ENCODE measurements at regions not wholly inside any gene's neighbourhood (a gene's known extent, or its start where the extent isn't known, plus 50 kb on each side); places are given as distances from the start of the nearest gene placed in this dataset.
A peak's percentile ranks its signal among the peaks of the same experiment; 100 is the strongest.

DNA sequence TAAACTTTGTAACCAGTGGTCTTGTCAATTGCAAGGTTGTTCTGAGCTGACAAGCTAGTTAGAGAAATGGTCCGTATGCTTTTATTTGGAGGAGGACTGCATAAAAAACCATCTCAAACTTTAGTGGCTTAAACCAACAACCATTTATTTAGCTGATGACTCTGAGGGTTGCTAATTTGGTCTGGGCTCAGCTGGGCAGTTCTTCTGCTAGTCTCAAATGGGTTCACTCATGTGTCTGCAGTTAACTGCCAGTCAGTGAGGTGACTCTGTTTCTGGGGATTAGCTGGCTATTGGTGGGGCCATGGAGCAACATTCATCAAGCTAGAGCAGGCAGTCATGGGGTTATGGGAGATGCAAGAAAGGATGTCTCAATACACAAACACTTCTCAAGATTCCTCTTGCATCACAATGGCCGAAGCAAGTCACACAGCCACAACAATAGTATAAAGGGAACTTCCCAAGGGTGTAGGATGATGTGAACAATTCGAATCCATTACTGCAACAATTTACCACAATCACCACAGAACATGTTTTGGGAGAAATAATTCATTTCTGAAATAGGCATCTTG lies 521.9 kb downstream of the INSC start:
- H3K9me3 Mint-ChIP-seq, result peaks cover 0 to 6% (median 0%) of the 10 kb centered on the region in 7 donors
- no peak for DNase-seq
- H3K27ac Mint-ChIP-seq, result no peak overlapping the region
- no peaks in the 10 kb centered on the region for H3K4me1 Mint-ChIP-seq
- no peaks in the 10 kb centered on the region for H3K36me3 Mint-ChIP-seq
- H3K4me3 Mint-ChIP-seq, result no peak overlapping the region
- ATAC-seq (ENCODE audit: low read depth in 2 of 2), result no peak
- peaks cover 0 to 4% (median 3%) of the 10 kb centered on the region in 3 donors for H3K27me3 Mint-ChIP-seq

DNA sequence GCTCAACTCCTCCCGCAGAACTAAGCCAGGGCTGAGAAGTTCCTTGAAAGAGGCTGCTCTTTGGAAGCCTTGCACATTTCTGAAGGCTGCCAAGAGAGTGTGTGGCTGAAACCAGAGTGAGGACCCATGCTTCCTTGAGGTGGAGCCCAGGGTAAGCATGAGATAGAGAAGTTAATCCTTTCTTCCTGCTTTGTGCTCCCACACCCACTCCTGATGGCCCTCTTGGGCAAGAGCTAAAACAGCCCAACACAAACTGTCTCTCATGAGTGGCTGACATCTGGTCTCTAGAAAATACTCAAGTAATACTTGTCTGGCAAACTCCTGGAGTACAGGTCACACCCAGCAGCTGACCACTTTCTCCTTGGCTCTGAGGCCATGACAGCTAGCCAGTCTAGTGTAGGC lies 523.7 kb downstream of the INSC start:
- ATAC-seq (ENCODE audit: low read depth in 2 of 2), result no peak
- no peaks in the 10 kb centered on the region for H3K36me3 Mint-ChIP-seq
- peaks cover 0 to 6% (median 4%) of the 10 kb centered on the region in 3 donors for H3K27me3 Mint-ChIP-seq
- no peak overlapping the region for H3K4me3 Mint-ChIP-seq
- H3K27ac Mint-ChIP-seq, result no peak overlapping the region
- DNase-seq, result no peak
- no peaks in the 10 kb centered on the region for H3K4me1 Mint-ChIP-seq
- H3K9me3 Mint-ChIP-seq, result peaks cover 0 to 6% (median 0%) of the 10 kb centered on the region in 7 donors

DNA sequence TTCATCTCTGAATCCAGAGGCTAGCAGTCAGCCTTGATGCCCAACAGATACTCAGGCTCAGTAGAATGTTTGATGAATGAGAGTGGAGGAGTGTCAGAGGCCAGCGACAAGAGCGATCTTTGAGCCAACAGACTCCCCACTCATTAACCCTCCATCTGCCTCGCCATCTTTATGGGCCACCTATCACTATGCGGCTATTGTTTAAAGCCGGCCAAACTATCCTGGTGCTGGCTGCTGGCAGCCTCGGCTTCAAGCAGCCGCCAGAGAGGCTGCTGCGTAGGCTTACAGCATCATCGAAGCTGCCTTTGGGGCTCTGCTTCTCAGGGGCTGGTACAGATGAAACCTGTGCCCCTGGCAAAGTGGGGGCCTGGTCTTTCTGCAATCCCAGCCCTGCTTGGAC lies 525.6 kb downstream of the INSC start:
- Mint-ChIP-seq H3K4me3 (no peak overlapping the region), H3K27me3 (peaks cover 0 to 10% (median 4%) of the 10 kb centered on the region in 3 donors), H3K9me3 (peaks cover 0 to 6% (median 0%) of the 10 kb centered on the region in 7 donors), H3K36me3 (no peaks in the 10 kb centered on the region), H3K4me1 (no peaks in the 10 kb centered on the region), H3K27ac (no peak overlapping the region)
- no peak for ATAC-seq (ENCODE audit: low read depth in 2 of 2)
- DNase-seq, result no peak

DNA sequence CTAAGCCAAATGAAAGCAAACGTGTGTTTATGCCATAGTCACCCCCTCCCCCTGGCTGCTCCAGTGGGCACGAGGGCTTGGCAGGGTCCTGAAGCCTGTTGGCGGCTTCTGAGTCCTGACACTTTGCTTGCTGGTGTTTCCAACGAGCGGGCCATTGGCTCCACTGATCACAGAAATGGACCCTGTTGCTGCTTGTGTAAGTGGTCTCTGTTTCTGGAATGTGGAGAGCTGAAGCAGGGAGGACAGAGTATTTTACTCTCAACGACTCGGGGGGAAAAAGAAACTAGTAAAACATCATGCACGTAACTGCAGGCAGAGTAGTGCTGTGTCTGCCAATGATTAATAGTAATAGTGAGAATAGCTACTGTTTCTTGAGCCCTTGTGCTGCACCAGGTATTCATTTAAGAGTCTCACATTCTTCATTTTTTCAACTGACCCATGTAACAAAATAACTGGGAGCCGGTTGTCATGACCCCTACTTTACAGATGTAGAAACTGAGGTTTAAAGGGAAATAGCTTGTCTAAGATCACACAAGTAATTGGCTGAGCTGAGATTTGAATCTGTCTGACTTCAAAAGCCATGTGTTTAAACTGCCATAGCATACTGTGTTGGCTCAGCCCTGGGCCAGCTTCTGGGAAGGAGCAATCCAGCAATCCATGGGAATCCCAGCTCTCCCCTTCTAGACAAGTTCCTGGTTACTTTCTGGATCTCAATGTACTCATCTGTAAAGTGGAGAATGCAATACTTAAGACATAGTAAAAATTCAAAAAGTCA lies 526.7 kb downstream of the INSC start:
- no peak for ATAC-seq (ENCODE audit: low read depth in 2 of 2)
- Mint-ChIP-seq H3K36me3 (no peaks in the 10 kb centered on the region), H3K9me3 (peaks cover 0 to 4% (median 0%) of the 10 kb centered on the region in 7 donors), H3K27ac (no peak overlapping the region), H3K27me3 (peaks cover 0 to 15% (median 0%) of the 10 kb centered on the region in 3 donors), H3K4me1 (no peaks in the 10 kb centered on the region), H3K4me3 (no peak overlapping the region)
- no peak for DNase-seq

DNA sequence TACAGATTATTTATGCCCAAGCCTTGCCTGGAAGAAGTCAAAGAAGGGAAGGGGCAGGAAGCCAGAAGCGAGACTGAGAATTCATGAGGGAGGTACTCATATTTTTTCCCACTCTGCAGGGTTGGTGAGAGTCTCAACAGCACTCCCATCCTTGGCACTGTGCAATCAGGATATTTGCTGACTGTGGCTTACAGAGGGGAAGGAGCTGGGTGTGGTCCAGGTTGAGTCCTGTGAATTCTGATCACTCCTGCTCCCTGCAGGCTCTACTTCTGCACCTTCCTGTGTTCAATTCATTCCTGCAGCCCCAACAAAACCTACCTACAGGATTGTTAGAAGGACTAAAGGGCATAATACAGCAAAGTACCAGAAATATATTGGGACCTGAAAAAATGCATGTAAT lies 530.5 kb downstream of the INSC start:
- Mint-ChIP-seq H3K27ac (no peak overlapping the region), H3K9me3 (peaks cover 0 to 5% (median 0%) of the 10 kb centered on the region in 7 donors), H3K36me3 (no peaks in the 10 kb centered on the region), H3K4me3 (no peak overlapping the region), H3K4me1 (no peaks in the 10 kb centered on the region), H3K27me3 (peaks cover 5 to 15% (median 8%) of the 10 kb centered on the region in 3 donors)
- no peak for ATAC-seq (ENCODE audit: low read depth in 2 of 2)
- no peak for DNase-seq

DNA sequence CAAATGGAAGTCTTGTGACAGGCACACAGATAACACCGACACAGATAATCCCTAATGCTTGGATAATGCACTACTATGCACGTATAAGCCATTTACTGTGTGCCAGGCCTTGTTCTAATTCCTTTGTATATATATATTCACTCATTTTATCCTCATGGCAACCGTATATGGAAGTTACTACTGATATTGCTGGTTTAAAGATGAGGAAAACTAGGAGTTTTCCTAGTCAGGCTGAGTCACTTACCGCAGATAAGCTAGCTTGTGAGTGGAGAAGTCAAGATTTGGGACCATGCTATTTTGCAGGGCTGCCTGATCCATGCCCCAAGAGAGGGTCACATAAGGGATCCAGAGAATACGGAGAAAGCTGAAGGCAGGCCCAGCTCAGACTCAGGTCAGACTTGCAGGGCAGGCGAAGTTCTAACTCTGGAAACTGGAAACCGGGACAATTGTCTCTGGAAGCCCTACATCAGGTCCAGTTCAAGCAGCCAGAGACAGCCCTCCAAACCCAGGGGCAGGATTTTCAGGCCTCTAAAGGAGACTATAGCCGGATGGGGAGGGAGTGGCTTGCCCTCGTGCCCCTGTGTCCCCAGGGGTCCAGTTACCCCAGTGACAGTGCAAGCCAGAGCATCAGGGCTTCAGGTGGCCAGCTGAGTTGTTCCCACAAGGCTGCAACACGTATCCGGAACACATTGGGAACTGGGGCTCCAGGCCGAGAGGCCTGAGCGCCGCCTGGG lies 534.8 kb downstream of the INSC start:
- DNase-seq (no peak), ATAC-seq (ENCODE audit: low read depth in 2 of 2) (no peak)
- peaks cover 0 to 5% of the 10 kb centered on the region in 2 donors for H3K36me3 Mint-ChIP-seq
- no peak overlapping the region for H3K4me3 Mint-ChIP-seq
- H3K4me1 Mint-ChIP-seq, result peaks cover 0 to 6% (median 0%) of the 10 kb centered on the region in 3 donors
- peaks cover 20 to 31% (median 24%) of the 10 kb centered on the region in 3 donors for H3K27me3 Mint-ChIP-seq
- peaks cover 0 to 5% (median 0%) of the 10 kb centered on the region in 7 donors for H3K9me3 Mint-ChIP-seq
- no peak overlapping the region for H3K27ac Mint-ChIP-seq

DNA sequence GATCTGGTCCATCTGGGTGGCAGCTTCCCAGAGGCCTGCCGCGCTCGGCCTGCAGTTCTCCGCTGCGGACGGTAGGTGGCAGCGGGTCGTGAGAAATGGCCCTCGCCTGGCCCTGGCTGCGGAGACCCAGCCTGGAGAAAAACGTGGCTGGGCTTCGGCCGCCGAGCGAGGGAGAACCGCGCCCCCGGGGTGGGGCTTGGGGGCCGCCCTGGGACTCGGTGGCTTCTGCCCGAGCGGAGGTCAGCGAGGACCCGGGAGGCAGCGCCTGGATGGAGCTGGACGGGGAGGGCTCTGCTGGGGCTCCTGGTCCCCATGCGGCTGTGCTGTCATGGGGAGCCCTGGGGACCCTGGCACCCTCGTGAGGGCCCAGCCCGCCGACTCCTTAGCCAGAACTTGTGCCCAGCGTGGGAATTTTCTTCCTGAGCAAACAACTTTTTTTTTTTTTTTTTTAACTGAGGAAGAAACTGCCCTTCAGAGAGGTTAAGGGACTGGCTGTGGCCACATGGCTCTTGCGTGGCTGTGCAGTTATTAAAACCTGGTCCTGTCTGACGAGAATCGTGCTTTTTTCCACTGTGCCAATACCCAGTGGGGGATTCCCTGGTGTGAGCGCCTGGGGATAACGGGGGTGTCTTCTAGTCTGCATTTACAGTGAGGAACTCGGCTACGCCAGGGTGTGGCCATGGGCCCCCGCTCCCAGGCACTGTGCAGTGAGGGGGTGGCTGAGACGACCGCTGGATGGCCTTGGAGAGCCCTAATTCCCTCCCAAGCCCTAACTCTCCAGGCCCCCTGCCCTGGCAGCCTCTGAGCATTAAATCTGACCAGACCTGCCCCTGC lies 535.6 kb downstream of the INSC start:
- Mint-ChIP-seq H3K27ac (peak overlapping the region in 1 of 6 donors; percentile 51), H3K4me1 (peaks cover 0 to 6% (median 0%) of the 10 kb centered on the region in 3 donors), H3K27me3 (peaks cover 20 to 31% (median 29%) of the 10 kb centered on the region in 3 donors), H3K9me3 (peaks cover 0 to 5% (median 0%) of the 10 kb centered on the region in 7 donors), H3K4me3 (no peak overlapping the region), H3K36me3 (peaks cover 0 to 5% of the 10 kb centered on the region in 2 donors)
- DNase-seq, result peak; percentile 9
- peak; percentile 30 to 61 for ATAC-seq (ENCODE audit: low read depth in 2 of 2)

DNA sequence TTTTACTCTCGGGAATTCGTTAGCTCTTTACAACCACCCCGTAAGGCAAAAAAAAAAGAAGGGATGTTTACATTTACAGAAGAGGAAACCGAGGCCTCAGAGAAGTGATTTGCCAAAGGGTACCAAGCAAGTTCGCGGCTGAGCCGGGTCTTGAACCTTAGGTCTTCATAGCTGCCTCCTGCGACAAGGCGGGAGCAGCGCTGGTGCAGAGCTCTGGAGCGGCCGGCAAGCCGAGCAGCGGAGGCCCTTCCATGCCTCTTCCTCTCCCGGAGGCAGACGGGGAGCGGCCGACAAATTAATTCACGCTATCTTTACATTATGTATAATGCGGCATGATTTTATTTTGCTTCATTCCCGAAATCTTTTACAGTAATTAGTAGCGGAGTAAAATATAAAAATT lies 536.3 kb downstream of the INSC start:
- H3K36me3 Mint-ChIP-seq, result peaks cover 0 to 5% of the 10 kb centered on the region in 2 donors
- peaks cover 0 to 6% (median 0%) of the 10 kb centered on the region in 3 donors for H3K4me1 Mint-ChIP-seq
- peaks cover 20 to 31% (median 28%) of the 10 kb centered on the region in 3 donors for H3K27me3 Mint-ChIP-seq
- DNase-seq (no peak), ATAC-seq (ENCODE audit: low read depth in 2 of 2) (no peak)
- no peak overlapping the region for H3K4me3 Mint-ChIP-seq
- H3K9me3 Mint-ChIP-seq, result peaks cover 0 to 5% (median 0%) of the 10 kb centered on the region in 7 donors
- H3K27ac Mint-ChIP-seq, result no peak overlapping the region

DNA sequence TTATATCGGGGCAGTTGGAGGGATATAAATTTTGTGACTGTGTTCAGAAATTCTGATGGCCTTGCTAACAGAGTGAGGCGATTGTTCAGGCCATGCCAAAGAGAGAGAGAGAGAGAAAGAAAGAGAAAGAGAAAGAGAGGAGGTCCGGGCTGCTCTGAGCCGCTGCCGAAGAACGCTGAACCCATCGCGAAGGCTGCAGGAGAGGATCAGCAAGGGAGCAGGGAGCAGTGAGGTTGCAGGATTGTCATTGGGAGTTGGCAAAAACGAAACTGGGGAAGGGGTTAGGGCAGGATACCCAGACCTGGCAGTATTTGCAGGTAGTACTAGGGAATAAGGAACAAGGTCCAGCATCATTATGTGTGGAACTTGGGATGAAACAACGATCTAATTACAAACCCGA lies 537.1 kb downstream of the INSC start:
- no peak overlapping the region for H3K27ac Mint-ChIP-seq
- no peak for ATAC-seq (ENCODE audit: low read depth in 2 of 2)
- H3K4me1 Mint-ChIP-seq, result peaks cover 0 to 6% (median 0%) of the 10 kb centered on the region in 3 donors
- no peak overlapping the region for H3K4me3 Mint-ChIP-seq
- DNase-seq, result no peak
- peaks cover 0 to 5% (median 0%) of the 10 kb centered on the region in 7 donors for H3K9me3 Mint-ChIP-seq
- peaks cover 0 to 5% of the 10 kb centered on the region in 2 donors for H3K36me3 Mint-ChIP-seq
- H3K27me3 Mint-ChIP-seq, result peaks cover 20 to 31% (median 24%) of the 10 kb centered on the region in 3 donors

DNA sequence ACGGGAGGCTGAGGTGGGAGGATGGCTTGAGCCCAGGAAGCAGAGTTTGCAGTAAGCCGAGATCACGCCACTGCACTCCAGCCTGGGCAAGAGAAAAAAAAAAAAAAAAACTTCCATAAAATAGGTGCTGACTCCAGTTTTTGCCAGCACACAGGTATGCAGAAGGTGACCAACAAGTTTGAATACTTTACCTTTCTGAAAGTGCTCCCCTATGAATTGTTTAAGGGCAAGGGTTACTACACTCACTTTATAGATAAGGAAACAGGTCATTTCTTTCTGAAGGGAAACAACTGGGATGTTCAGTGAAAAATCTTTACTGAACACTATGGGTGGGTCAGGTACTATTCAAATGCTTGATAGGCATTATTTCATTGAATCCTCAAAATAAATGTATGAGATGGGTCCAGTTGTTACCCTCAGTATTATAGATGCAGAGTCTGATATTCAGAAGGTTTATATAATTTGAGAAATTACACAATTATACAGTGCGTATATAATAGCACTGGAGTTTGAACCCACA lies 538.5 kb downstream of the INSC start:
- Mint-ChIP-seq H3K9me3 (no peaks in the 10 kb centered on the region), H3K27me3 (peaks cover 20 to 31% (median 24%) of the 10 kb centered on the region in 3 donors), H3K27ac (no peak overlapping the region), H3K4me1 (peaks cover 0 to 6% (median 0%) of the 10 kb centered on the region in 3 donors), H3K36me3 (peaks cover 0 to 5% of the 10 kb centered on the region in 2 donors), H3K4me3 (no peak overlapping the region)
- DNase-seq (no peak), ATAC-seq (ENCODE audit: low read depth in 2 of 2) (no peak)

DNA sequence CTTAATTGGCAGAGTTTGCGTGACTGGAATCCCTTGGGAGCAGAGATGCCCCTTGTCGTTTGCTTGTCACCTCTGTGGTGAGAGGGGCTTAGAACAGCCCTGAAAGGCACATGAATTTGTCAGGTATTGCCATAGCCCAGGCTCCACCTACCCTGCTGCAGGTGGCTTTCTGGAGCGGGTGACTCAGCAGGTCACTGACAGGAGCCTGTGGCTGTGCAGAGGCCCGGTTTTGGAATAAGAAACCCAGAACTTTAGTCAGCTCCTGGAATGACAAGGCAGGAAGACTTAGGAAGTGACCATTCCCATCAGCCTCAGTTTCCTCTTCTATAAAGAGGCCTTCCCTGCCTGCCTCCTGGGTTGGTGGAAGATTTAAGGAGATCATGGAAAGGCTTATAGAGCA lies 539.7 kb downstream of the INSC start:
- DNase-seq, result no peak
- Mint-ChIP-seq H3K27ac (no peak overlapping the region), H3K27me3 (peaks cover 14 to 24% (median 23%) of the 10 kb centered on the region in 3 donors), H3K36me3 (peaks cover 0 to 5% of the 10 kb centered on the region in 2 donors), H3K4me3 (no peak overlapping the region), H3K4me1 (peaks cover 0 to 6% (median 0%) of the 10 kb centered on the region in 3 donors), H3K9me3 (no peaks in the 10 kb centered on the region)
- no peak for ATAC-seq (ENCODE audit: low read depth in 2 of 2)

DNA sequence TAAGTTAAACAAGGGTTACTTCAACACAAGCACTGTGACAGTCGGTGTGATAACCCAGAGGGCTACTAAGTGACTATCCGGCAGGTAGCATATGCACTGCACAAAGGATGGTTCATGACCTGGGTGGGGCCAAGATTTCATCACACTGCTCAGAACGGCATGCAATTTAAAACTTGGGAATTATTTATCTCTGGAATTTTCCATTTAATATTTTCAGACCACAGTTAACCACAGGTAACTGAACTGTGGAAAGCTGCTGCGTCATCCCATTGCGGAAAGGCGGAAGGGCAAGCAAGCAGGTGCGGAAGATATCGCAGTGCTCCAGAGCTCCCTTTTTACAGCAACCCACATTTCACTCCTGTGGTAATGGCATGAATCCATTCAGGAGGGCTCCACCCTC lies 540.8 kb downstream of the INSC start:
- peaks cover 0 to 6% (median 0%) of the 10 kb centered on the region in 3 donors for H3K4me1 Mint-ChIP-seq
- no peaks in the 10 kb centered on the region for H3K9me3 Mint-ChIP-seq
- peak overlapping the region in 1 of 6 donors; percentile 17 for H3K27ac Mint-ChIP-seq
- no peak for DNase-seq
- peaks cover 0 to 5% of the 10 kb centered on the region in 2 donors for H3K36me3 Mint-ChIP-seq
- no peak for ATAC-seq (ENCODE audit: low read depth in 2 of 2)
- H3K4me3 Mint-ChIP-seq, result no peak overlapping the region
- peaks cover 14 to 24% (median 22%) of the 10 kb centered on the region in 3 donors for H3K27me3 Mint-ChIP-seq
